Motor neuron (in vitro differentiated cells): ENCODE measurements at regions not wholly inside any gene's neighbourhood (a gene's known extent, or its start where the extent isn't known, plus 50 kb on each side); places are given as distances from the start of the nearest gene placed in this dataset.
A peak's percentile ranks its signal among the peaks of the same experiment; 100 is the strongest.
"Not testable (repeated sequence)": the region's sequence is repeated elsewhere in the genome, so short reads cannot be mapped to it uniquely, and the experiment has no call there.

Source experiments
- ATAC-seq, 8 experiments: fragments of 200-7000 bp; cut with Tn5 transposase; replicated peaks in 6 of 8; 2 replicates each; pipeline ENCODE4 v1.8.0; 2021; ENCODE audit warnings: mild to moderate bottlenecking in 8 of 8, moderate library complexity in 8 of 8
- H3K27ac ChIP-seq, 2 donors: fragments of 250-450 bp; sonication (Bioruptor Pico); 2 replicates each; pipeline ENCODE4 v1.9.0; 2021; ENCODE audit warnings: antibody characterized with exemption in 2 of 2, mild to moderate bottlenecking in 2 of 2, moderate library complexity in 1 of 2
- H3K4me1 ChIP-seq, 2 donors: fragments of 250-450 bp; sonication (Bioruptor Pico); replicated peaks in 1 of 2; 2 replicates each; pipeline ENCODE4 v1.6.1; 2021; ENCODE audit warnings: antibody characterized with exemption in 2 of 2, mild to moderate bottlenecking in 2 of 2, moderate library complexity in 1 of 2
- H3K4me3 ChIP-seq, 5 donors: fragments of 250-450 bp; sonication (Bioruptor Pico); 2 replicates each; pipeline ENCODE4 v1.9.0; 2021; ENCODE audit warnings: antibody characterized with exemption in 5 of 5, mild to moderate bottlenecking in 5 of 5, moderate library complexity in 4 of 5
- WGBS, 10 experiments: fragments of 450-650 bp; shearing (Covaris generic); methylation state at CpG; one replicate each; pipeline ENCODE4 v1.0.0; 2022; 5-methylcytosine and 5-hydroxymethylcytosine counted together
- in situ Hi-C, 9 experiments: fragments of 400-800 bp; cut with MboI; loops; one replicate each; pipeline ENCODE4 v1.15.0; 2021; ENCODE audit warnings: low sequenced_read_pairs in 9 of 9, low pct_unique_long_range_greater_than_20kb in 2 of 9; ENCODE audit not compliant: unreplicated experiment in 9 of 9

DNA sequence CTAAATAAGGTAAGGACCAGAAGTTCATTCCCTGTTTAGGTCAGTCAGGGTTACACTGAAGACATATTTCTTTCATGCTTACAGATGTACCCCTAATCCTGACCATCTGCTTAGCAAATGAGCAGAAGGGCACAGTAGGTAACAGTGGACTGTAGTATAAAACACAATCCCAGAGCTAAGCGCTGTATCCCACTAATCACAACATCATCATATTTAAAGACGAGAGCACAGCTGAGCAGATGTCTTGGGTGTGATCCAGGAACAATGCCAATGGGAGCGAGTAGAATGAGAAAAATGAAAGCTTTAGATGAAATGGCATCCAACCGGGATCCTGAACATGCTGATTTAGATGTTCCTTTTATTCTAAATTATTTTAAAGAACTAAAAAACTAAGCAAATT, 213.4 kb downstream of the CCER1 start:
- no peak overlapping the region for H3K27ac ChIP-seq
- H3K4me3 ChIP-seq: no peak overlapping the region
- 0 to 100% (median 69%) methylated on average over 1 to 4 of the region's 4 CpGs for WGBS, 10 experiments

DNA sequence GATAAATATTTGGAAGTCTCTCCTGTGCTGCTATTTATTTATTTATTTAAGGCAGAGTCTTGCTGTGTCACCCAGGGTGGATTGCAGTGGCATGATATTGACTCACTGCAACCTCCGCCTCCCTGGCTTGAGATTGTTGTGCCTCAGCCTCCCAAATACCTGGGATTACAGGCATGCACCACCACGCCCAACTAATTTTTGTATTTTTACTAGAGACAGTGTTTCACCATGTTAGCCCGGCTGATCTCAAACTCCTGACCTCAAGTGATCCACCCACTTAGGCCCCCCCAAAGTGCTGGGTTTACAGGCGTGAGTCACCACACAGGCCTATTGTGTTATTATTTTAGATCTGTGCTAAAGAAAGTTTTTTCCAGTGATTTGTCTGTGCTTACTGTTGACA, 225.2 kb downstream of the CCER1 start:
- H3K4me1 ChIP-seq: no peaks in the 10 kb centered on the region
- peak in 1 of 8 experiments; percentile 43 for ATAC-seq
- 36 to 100% (median 88%) methylated on average over 1 to 4 of the region's 4 CpGs; no CpG with 5 or more reads in 4 of the 10 experiments for WGBS, 10 experiments
- no peak overlapping the region for H3K4me3 ChIP-seq
- no peak overlapping the region for H3K27ac ChIP-seq
- in situ Hi-C loops: no loop called here

More for the DNA sequence above, 213.4 kb downstream of the CCER1 start:
- no peaks in the 10 kb centered on the region for H3K4me1 ChIP-seq
- in situ Hi-C loops: no loop called here
- peak in 2 of 8 experiments; percentile 43 to 67 for ATAC-seq

DNA sequence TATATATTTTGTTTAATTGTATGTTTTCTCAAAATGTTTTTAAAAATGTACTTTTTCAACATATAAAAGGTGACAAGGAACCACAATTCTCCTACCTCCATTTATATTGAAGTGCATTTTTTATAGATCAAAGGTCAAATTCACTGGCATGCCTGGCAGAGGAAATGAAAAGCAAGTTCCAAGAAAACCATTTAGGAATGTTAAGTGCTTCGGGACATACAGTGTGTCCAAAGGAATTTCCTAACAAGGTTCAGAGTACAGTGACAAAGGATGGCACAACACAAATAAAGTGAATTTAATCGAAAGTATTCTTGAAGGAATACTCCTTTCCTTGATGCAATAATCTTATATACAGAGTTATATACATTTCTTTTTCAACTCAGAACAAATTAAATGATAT, 242.3 kb downstream of the CCER1 start:
- ATAC-seq: peak in 2 of 8 experiments; percentile 31 to 32
- Histone ChIP-seq H3K4me1 (no peaks in the 10 kb centered on the region), H3K27ac (no peak overlapping the region), H3K4me3 (no peak overlapping the region)
- in situ Hi-C loops: no loop called here
- WGBS, 10 experiments: 40 to 96% (median 74%) methylated on average over 1 to 2 of the region's 2 CpGs

DNA sequence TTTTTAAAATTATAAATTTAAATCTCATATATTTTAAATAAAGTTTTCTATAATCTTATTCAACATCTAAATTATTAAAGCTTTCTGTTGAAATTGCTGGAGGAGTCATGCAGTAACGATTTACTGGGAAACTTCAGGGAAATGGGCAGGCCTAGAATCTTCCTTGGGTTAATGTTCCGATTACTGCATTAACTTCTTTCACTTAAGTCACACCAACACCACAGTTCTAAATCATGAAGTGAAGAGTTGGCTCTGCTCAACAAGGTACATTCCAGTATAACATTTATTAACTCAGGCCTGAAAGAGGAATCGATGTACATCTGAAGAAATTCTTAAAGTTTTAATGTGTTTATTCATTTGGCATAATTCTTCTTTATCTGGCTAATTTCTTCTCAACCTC, 244.3 kb downstream of the CCER1 start:
- ATAC-seq: no peak
- WGBS, 10 experiments: 78 to 100% (median 89%) methylated on average over 1 to 3 of the region's 3 CpGs

DNA sequence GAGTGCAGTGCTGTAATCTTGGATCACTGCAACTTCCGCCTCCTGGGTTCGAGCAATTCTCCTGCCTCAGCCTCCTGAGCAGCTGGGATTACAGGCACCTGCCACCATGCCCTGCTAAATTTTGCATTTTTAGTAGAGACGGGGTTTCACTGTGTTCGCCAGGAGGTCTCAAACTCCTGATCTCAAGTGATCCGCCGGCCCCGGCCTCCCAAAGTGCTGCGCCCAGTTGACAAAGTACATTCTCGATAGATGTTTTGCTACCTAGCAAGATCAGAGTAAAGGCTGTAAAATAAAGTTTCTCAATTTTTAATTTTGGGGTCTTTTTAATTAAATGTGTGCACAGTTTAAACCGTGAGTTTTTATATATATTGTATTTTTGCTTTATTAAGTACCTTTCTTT, 248.9 kb downstream of the CCER1 start:
- 76 to 100% (median 92%) methylated on average over 1 to 10 of the region's 10 CpGs; no CpG with 5 or more reads in 1 of the 10 experiments for WGBS, 10 experiments
- Histone ChIP-seq H3K27ac (no peak overlapping the region), H3K4me3 (no peak overlapping the region), H3K4me1 (no peaks in the 10 kb centered on the region)
- in situ Hi-C loops: no loop called here
- ATAC-seq: no peak

More for the DNA sequence above, 244.3 kb downstream of the CCER1 start:
- H3K27ac ChIP-seq: no peak overlapping the region
- in situ Hi-C loops: no loop called here
- H3K4me1 ChIP-seq: no peaks in the 10 kb centered on the region
- H3K4me3 ChIP-seq: no peak overlapping the region

DNA sequence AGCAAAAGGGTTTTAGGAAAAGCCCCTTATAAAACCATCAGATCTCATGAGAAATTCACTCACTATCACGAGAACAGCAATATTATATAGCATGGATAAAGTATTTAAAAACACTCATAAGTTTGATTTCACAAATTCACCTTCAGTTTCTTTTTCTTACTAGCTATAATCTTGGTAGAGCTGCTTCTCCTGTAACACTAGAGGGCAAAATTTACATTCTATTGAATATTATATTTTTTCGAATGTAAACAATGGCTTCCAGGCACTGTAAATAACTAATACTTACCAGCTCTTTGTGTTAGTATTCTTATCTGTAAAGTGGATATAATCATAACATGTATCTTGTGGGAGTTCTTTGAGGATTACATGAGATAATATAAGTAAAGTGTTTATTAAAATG, 259.6 kb downstream of the CCER1 start:
- Histone ChIP-seq H3K4me1 (no peaks in the 10 kb centered on the region), H3K4me3 (no peak overlapping the region), H3K27ac (no peak overlapping the region)
- no peak for ATAC-seq
- in situ Hi-C loops: no loop called here
- WGBS, 10 experiments: 0 to 91% (median 67%) methylated on average over 1 to 2 of the region's 2 CpGs; no CpG with 5 or more reads in 2 of the 10 experiments

DNA sequence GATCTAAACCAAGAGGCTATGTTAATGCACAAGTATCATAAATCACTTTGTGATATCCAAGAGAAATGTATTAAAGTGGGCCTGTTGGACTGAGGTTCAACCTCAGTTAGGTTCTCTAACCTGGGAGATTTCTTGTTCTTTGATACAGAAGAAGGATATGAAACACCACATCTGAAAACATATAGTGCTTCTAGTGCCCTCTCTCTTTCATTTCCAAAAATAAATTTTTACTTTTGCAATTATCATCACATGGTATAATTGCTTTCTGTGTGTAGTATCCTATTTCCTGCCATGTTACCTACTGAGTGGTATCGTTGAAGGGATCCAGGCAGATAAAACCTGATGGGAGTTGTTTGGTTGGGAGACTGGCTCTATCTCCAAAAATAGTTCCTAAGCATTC, 264.9 kb downstream of the CCER1 start:
- Histone ChIP-seq H3K27ac (no peak overlapping the region), H3K4me1 (no peaks in the 10 kb centered on the region), H3K4me3 (no peak overlapping the region)
- 60 to 100% (median 95%) methylated on average over 1 of the region's 1 CpG; no CpG with 5 or more reads in 4 of the 10 experiments for WGBS, 10 experiments
- in situ Hi-C loops: no loop called here
- ATAC-seq: no peak

DNA sequence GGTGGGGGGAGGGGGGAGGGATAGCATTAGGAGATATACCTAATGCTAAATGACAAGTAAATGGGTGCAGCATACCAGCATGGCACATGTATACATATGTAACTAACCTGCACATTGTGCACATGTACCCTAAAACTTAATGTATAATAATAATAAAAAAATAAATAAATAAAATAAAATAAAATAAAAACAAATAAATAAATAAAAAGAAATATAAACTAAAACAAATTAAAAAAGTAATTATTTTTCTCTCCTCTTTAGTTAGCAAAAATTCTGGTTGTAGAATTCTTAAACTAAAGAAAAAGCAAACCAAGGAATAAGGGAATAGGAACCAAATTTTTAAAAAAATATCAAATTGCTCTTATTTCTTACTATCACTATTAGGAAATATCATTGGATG, 267.3 kb downstream of the CCER1 start:
- ATAC-seq, H3K4me3 ChIP-seq, H3K4me1 ChIP-seq, in situ Hi-C loops, H3K27ac ChIP-seq: not testable (repeated sequence)

DNA sequence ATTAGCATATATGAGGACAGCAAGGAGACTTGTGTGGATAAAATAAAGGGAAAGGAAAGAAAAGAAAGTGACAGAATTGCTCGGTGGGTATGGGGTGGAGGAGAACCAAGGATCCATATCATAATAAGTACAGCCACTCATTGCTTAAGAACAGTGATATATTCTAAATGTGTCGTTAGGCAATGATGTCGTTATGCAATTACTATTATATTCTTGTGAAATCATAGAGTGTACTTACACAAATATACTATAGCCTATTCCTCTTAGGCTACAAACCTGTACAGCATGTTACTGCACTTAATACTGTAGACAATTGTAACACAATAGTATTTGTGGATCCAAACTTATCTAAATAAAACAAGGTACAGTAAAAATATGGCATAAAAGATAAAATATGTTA, 271.1 kb downstream of the CCER1 start:
- in situ Hi-C loops: no loop called here

DNA sequence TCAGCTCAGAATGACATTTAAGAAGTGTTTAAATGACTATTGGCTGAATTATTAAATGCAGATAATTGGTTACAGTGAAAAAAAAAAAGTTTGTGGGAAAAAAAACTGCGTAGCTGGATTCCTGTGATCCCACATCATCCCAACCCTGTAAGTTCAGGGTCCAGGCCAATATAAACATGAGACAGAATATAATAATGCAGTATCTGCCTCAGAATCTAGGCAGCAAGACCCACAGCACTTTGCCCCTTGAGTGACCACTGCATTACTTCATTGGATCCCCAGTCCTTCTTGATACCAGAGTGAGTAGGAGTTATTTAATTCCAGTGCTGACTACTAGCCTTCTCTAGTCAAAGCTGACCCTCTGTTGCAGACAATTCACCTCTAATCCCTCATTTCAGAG, 272.6 kb downstream of the CCER1 start:
- WGBS, 10 experiments: 0 to 100% (median 78%) methylated on average over 1 of the region's 1 CpG; no CpG with 5 or more reads in 2 of the 10 experiments

More for the DNA sequence above, 271.1 kb downstream of the CCER1 start:
- WGBS, 10 experiments: 23 to 96% (median 84%) methylated on average over 1 to 3 of the region's 3 CpGs
- H3K27ac ChIP-seq: no peak overlapping the region
- no peaks in the 10 kb centered on the region for H3K4me1 ChIP-seq
- no peak overlapping the region for H3K4me3 ChIP-seq
- ATAC-seq: no peak

DNA sequence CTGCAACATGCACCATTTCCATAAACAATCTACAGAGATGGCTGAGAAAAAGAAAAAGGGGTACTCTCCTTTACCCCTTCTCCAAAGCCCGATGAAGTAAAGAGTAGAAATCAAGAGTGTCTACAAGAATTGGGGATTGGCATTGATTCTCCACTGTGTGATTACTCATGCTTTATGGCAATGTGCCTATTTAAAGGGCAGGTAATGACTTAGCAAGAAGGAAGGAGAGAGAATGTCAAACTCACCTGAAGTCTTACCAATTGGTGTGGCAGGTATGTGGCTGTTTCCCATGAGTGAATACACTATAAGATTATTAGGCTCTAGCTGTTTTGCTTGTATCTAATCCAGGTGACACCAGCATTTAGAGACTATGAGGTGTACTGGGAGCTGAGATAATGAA, 275.3 kb downstream of the CCER1 start:
- no peak overlapping the region for H3K27ac ChIP-seq
- no peaks in the 10 kb centered on the region for H3K4me1 ChIP-seq
- in situ Hi-C loops: no loop called here
- no peak for ATAC-seq
- no peak overlapping the region for H3K4me3 ChIP-seq
- 56 to 100% (median 100%) methylated on average over 1 of the region's 1 CpG; no CpG with 5 or more reads in 3 of the 10 experiments for WGBS, 10 experiments

More for the DNA sequence above, 272.6 kb downstream of the CCER1 start:
- ATAC-seq: no peak
- in situ Hi-C loops: no loop called here
- Histone ChIP-seq H3K27ac (no peak overlapping the region), H3K4me3 (no peak overlapping the region), H3K4me1 (no peaks in the 10 kb centered on the region)

DNA sequence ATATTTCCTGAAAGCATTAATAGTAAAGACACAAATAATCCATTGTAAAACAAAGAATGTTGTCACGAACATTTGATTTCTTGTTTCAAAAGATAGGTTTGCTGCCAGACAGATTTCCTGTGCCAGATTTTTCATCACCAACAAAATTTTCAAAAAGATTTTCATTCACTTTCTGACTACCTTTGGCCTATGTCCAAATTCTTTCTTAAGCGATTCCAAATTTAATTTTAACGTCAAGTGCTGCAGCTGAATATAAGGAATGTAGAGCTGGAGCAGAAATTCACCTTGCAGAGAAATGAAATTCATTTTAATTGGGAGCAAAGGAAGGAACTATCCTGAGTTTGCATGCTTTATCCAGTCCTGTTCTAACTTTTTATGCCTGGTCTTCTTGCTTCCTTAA, 277.4 kb downstream of the CCER1 start:
- WGBS, 10 experiments: 51 to 100% (median 76%) methylated on average over 3 of the region's 3 CpGs; no CpG with 5 or more reads in 1 of the 10 experiments
- Histone ChIP-seq H3K4me1 (no peaks in the 10 kb centered on the region), H3K4me3 (no peak overlapping the region), H3K27ac (no peak overlapping the region)
- no peak for ATAC-seq
- in situ Hi-C loops: no loop called here

DNA sequence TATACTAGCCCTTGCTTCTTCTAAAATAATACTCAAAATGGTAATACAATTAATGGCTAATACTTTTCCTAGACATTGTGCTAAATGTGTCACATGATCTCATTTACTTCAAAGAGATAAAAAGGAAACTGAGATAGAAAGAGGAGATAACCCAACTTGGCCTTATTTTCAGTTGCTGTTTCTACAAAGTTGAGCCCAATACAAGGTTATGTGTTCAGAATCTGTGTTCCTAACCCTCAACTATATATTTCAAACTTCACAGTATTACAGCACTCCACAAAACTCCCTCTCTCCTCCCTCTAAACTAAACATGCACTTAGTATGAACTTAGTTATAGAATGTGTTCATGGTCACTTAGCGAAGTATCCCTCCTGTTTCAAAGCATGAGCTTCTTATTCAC, 277.9 kb downstream of the CCER1 start:
- WGBS, 10 experiments: 53 to 100% (median 86%) methylated on average over 1 of the region's 1 CpG; no CpG with 5 or more reads in 3 of the 10 experiments

DNA sequence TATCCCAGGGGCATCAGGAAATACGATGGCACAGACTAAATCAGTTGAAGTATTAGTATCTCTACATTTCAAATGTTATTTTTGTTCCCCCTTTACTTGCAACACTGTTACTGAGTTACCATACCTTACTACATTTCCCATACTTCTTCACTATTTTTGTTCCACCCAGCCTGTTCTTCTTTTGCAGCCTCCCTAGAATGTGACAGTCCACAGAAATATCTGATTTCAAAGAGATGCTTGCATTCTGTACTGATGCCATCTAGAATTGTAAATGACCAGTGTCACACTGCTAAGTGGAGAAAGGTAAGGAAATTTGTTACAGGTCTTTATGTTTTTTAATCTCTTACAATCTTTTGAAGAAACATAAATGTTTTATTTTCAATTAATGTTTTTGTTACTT, 279.9 kb downstream of the CCER1 start:
- H3K4me1 ChIP-seq: no peaks in the 10 kb centered on the region
- peak in 2 of 8 experiments; percentile 51 to 54 for ATAC-seq
- 0 to 100% (median 40%) methylated on average over 1 of the region's 1 CpG; no CpG with 5 or more reads in 3 of the 10 experiments for WGBS, 10 experiments
- in situ Hi-C loops: no loop called here
- H3K27ac ChIP-seq: no peak overlapping the region
- H3K4me3 ChIP-seq: no peak overlapping the region

More for the DNA sequence above, 277.9 kb downstream of the CCER1 start:
- H3K4me1 ChIP-seq: no peaks in the 10 kb centered on the region
- no peak overlapping the region for H3K4me3 ChIP-seq
- no peak overlapping the region for H3K27ac ChIP-seq
- in situ Hi-C loops: no loop called here
- ATAC-seq: no peak
